Heart left ventricle (tissue), 13 donors: ENCODE measurements at regions not wholly inside any gene's neighbourhood (a gene's known extent, or its start where the extent isn't known, plus 50 kb on each side); places are given as distances from the start of the nearest gene placed in this dataset.

Experiments used
- CTCF ChIP-seq, 12 donors: fragments of 200-600 bp; sonication (generic) in 4 of 12; IDR thresholded peaks; one replicate each; pipeline versions ENCODE4 v1.5.0 to v1.8.0; 2018 to 2022; ENCODE audit warnings: antibody characterized with exemption in 12 of 12, mild to moderate bottlenecking in 5 of 12
- POLR2A ChIP-seq, 2 donors: fragments of 450-650 bp; IDR thresholded peaks; one replicate each; pipeline ENCODE4 v1.6.1; 2017; ENCODE audit warnings: antibody characterized with exemption in 2 of 2, mild to moderate bottlenecking in 2 of 2, moderate library complexity in 2 of 2
- donor health status: ischemic (EF 13 %, LVEDD 7.1; RV severe dilation, severe dysfunction).
- donor health status: DM: no; HTN: yes; CAD: no.
- donor health status: DM: no; HTN: no; CAD: no.
- donor health status: ischemic (EF 25% LVEDD 6.9; RV normal size, moderate dysfunction).
- donor health status: ischemic (EF 25% LVEDD 5.7; RV mildly dilated, moderate dysfunction).
- donor health status: ischemic (EF 35%, LVEDD 5.7; RV mildly dilated, moderate dysfunction).
- donor health status: nonischemic (EF 11% LVEDD 7.7; RV severe dilation, severe dysfunction).
- donor health status: DM: yes; HTN: yes; CAD: no.
- donor health status: PGD.
- donor health status: ischemic (EF 29% LVEDD 5.4; RV normal size, mild dysfunction).
- donor health status: nonischemic (EF 23%, LVEDD 6.1; RV moderate dilation, normal function).

DNA sequence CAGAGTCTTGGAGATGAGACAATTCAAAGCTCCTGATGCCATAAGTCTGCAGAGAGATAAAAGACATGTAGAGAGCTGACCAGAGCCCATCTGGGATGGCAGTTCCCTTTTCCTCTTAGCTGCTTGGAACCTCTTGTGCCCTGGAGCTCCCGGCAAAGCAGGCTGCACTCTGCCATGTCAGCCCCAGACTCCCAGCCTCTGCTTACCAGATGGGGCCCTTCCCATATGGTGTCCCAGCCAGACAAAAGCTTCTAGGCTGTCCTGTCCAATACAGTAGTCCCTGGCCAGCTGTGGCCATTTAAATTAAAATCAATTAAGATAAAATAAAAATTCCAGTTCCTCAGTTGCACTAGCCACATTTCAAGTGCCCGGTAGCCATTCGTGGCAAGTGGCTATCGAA is 303.9 kb downstream of the TTC6 start:
- TF ChIP-seq CTCF (IDR thresholded peaks at IDR 0.05) (no peak), POLR2A (IDR thresholded peaks at IDR 0.05) (no peak)
